Endothelial cell of umbilical vein (primary cell): ENCODE measurements at regions not wholly inside any gene's neighbourhood (a gene's known extent, or its start where the extent isn't known, plus 50 kb on each side); places are given as distances from the start of the nearest gene placed in this dataset.

Source experiments
- BruUV-seq: library from RNA; stranded (reverse); fragments of 400-500 nt; replicated peaks from 2 replicates; lab custom pipeline; 2021; lab: Mats Ljungman, UMichigan
- CTCF ChIA-PET: fragments of 300-600, 350-600 bp; sonication (Branson Sonifier 250); formaldehyde crosslinking; loops from one replicate; lab custom pipeline; 2021; ENCODE audit warnings: antibody characterized with exemption, inconsistent platforms; lab: Charles Lee
- POLR2A ChIA-PET: fragments of 300-600, 350-600 bp; sonication (Branson Sonifier 250); formaldehyde crosslinking; loops from one replicate; lab custom pipeline; 2021; ENCODE audit warnings: antibody characterized with exemption, inconsistent platforms; lab: Charles Lee
- DNase-seq: peaks from one replicate; pipeline ENCODE4 v3.0.0-alpha.2; 2011; ENCODE audit warnings: low read depth, low spot score
- FAIRE-seq: peaks from 2 replicates; lab custom pipeline; 2011; peaks lifted over from hg19 to GRCh38; lab: Jason Lieb, UNC
- H2AFZ ChIP-seq: 2 replicates; pipeline ENCODE4 v1.6.0; 2012; ENCODE audit warnings: low read depth, low read length, control low read depth, inconsistent platforms
- H3K27ac ChIP-seq: 2 replicates; pipeline ENCODE4 v1.5.1; 2011; ENCODE audit warnings: low read depth, mild to moderate bottlenecking, control low read depth, low read length, moderate library complexity; ENCODE audit not compliant: insufficient read depth
- H3K27me3 ChIP-seq, 2 experiments: 2 replicates each; pipeline versions ENCODE4 v1.6.0 to v1.6.1; 2011; ENCODE audit warnings: low read length in 2 of 2, mixed read lengths in 1 of 2; ENCODE audit not compliant: control insufficient read depth in 2 of 2, insufficient read depth in 2 of 2
- H3K36me3 ChIP-seq, 2 experiments: 2 replicates in 1 of 2; 3 replicates in 1 of 2; pipeline ENCODE4 v1.5.1; 2011; ENCODE audit warnings: low read length in 2 of 2, mild to moderate bottlenecking in 1 of 2, moderate library complexity in 1 of 2; ENCODE audit not compliant: control insufficient read depth in 2 of 2, insufficient read depth in 2 of 2; ENCODE audit errors: extremely low read depth in 1 of 2
- H3K4me1 ChIP-seq: 3 replicates; pipeline ENCODE4 v1.5.1; 2011; ENCODE audit warnings: mild to moderate bottlenecking, low read length; ENCODE audit not compliant: control insufficient read depth, insufficient read depth; ENCODE audit errors: extremely low read depth
- H3K4me2 ChIP-seq: 2 replicates; pipeline ENCODE4 v1.6.1; 2011; ENCODE audit warnings: low read length, control low read depth, mixed read lengths; ENCODE audit not compliant: insufficient read depth
- H3K4me3 ChIP-seq, 3 experiments: fragments of 200-600 bp in 1 of 3; sonication (generic), shearing (Covaris generic) in 1 of 3; replicated peaks in 1 of 3; 2 replicates each; pipeline ENCODE4 v1.5.1; 2011 to 2016; ENCODE audit warnings: control low read depth in 3 of 3, low read length in 3 of 3, mild to moderate bottlenecking in 2 of 3, inconsistent platforms in 1 of 3, low read depth in 1 of 3, moderate library complexity in 1 of 3; ENCODE audit not compliant: insufficient read depth in 1 of 3
- H3K79me2 ChIP-seq: 2 replicates; pipeline ENCODE4 v1.6.0; 2012; ENCODE audit warnings: low read length, inconsistent platforms; ENCODE audit not compliant: control insufficient read depth, insufficient read depth
- H3K9ac ChIP-seq: replicated peaks from 2 replicates; pipeline ENCODE3; 2011; ENCODE audit warnings: low read length, control low read depth; ENCODE audit not compliant: insufficient read depth; ENCODE audit errors: extremely low read depth
- H3K9me1 ChIP-seq: replicated peaks from 3 replicates; pipeline ENCODE4 v1.6.0; 2011; ENCODE audit warnings: mild to moderate bottlenecking, low read length; ENCODE audit not compliant: control insufficient read depth, insufficient read depth; ENCODE audit errors: extremely low read depth
- H3K9me3 ChIP-seq: replicated peaks from 2 replicates; pipeline ENCODE4 v1.5.1; 2012; ENCODE audit warnings: low read length, inconsistent platforms; ENCODE audit not compliant: control insufficient read depth, insufficient read depth
- H4K20me1 ChIP-seq: replicated peaks from 2 replicates; pipeline ENCODE3; 2011; ENCODE audit warnings: mild to moderate bottlenecking, low read length; ENCODE audit not compliant: control insufficient read depth, insufficient read depth; ENCODE audit errors: extremely low read depth
- CTCF ChIP-seq, 2 donors: IDR thresholded peaks; 1 replicate in 1 of 2; 2 replicates in 1 of 2; pipeline ENCODE4 v1.5.1; 2011; ENCODE audit warnings: low read length in 2 of 2, mild to moderate bottlenecking in 2 of 2, moderate library complexity in 2 of 2, control low read depth in 1 of 2, inconsistent platforms in 1 of 2, low read depth in 1 of 2; ENCODE audit not compliant: insufficient read depth in 1 of 2; ENCODE audit errors: extremely low read depth in 1 of 2
- EZH2 ChIP-seq: IDR thresholded peaks from 2 replicates; pipeline ENCODE4 v1.6.1; 2012; ENCODE audit warnings: borderline replicate concordance, low read depth, mild to moderate bottlenecking, moderate library complexity, low read length, inconsistent platforms; ENCODE audit not compliant: severe bottlenecking
- FOS ChIP-seq: IDR thresholded peaks from 2 replicates; pipeline ENCODE4 v1.6.1; 2011; ENCODE audit warnings: mild to moderate bottlenecking, low read length, moderate library complexity, borderline replicate concordance; ENCODE audit not compliant: insufficient read depth
- GATA2 ChIP-seq: IDR thresholded peaks from 2 replicates; pipeline ENCODE4 v1.7.0; 2011; ENCODE audit warnings: low read depth, mild to moderate bottlenecking, moderate library complexity, mixed read lengths, low read length; ENCODE audit not compliant: insufficient read length, insufficient read depth
- JUN ChIP-seq: IDR thresholded peaks from 2 replicates; pipeline ENCODE4 v1.6.1; 2011; ENCODE audit warnings: borderline replicate concordance, low read depth; ENCODE audit not compliant: insufficient read length, insufficient read depth
- MAX ChIP-seq: IDR thresholded peaks from 2 replicates; pipeline ENCODE4 v1.6.1; 2011; ENCODE audit not compliant: insufficient read depth, insufficient read length
- MYC ChIP-seq: IDR thresholded peaks from one replicate; pipeline ENCODE4 v1.6.1; 2011; ENCODE audit warnings: mild to moderate bottlenecking, low read depth, low read length
- POLR2A ChIP-seq: IDR thresholded peaks from 2 replicates; pipeline ENCODE4 v1.6.1; 2012; ENCODE audit warnings: low read depth, mild to moderate bottlenecking, control low read depth, low read length
- POLR2AphosphoS5 ChIP-seq: IDR thresholded peaks from 2 replicates; pipeline ENCODE4 v1.6.1; 2012; ENCODE audit warnings: low read depth, mild to moderate bottlenecking, control low read depth, low read length, moderate library complexity; ENCODE audit not compliant: insufficient read depth
- dilution Hi-C: fragments of 300-500 bp; cut with MboI; formaldehyde crosslinking; loops from one replicate; pipeline ENCODE4 v1.15.0; 2019; ENCODE audit warnings: low sequenced_read_pairs; ENCODE audit not compliant: extremely low pct_ligation_motif_present
- intact Hi-C: fragments of 100-400 bp; cut with micrococcal nuclease; formaldehyde crosslinking; loops from one replicate; pipeline ENCODE4 v1.10.0; 2022

- CTCF ChIA-PET, result interaction anchor here (1.7 to 5.6 kb wide), 2 partner anchors 1289 to 1328 kb away, joined by 9 to 137 read pairs; no protein-coding TSS in a partner anchor
- H4K20me1 ChIP-seq, result no peaks in the 10 kb centered on the region
- H2AFZ ChIP-seq, result no peak overlapping the region
- H3K9me1 ChIP-seq, result no peaks in the 10 kb centered on the region
- TF ChIP-seq FOS, result no peak
- no peak for TF ChIP-seq JUN
- TF ChIP-seq MYC, result no peak
- no peak for TF ChIP-seq POLR2A
- no peak for TF ChIP-seq CTCF (IDR thresholded peaks at IDR 0.05; ENCODE audit: extremely low read depth in 1 of 2, insufficient read depth in 1 of 2, low read depth in 1 of 2, low read length in 2 of 2)
- no peak for TF ChIP-seq EZH2
- TF ChIP-seq POLR2AphosphoS5, result no peak
- TF ChIP-seq GATA2, result no peak
- no peak for TF ChIP-seq MAX
- no peaks in the 10 kb centered on the region for H3K79me2 ChIP-seq
- H3K4me1 ChIP-seq, result no peaks in the 10 kb centered on the region
- DNase-seq (no peak), FAIRE-seq (no peak)
- H3K4me3 ChIP-seq, result no peak overlapping the region
- H3K4me2 ChIP-seq, result no peak overlapping the region
- POLR2A ChIA-PET, result no interaction called here
- intact Hi-C loops, result loop anchor here (5.0 kb wide), 1 partner anchor 1592 kb away; no protein-coding TSS in a partner anchor
- H3K9ac ChIP-seq, result no peak overlapping the region
- H3K9me3 ChIP-seq, result no peaks in the 10 kb centered on the region
- H3K27me3 ChIP-seq, result no peaks in the 10 kb centered on the region
- H3K27ac ChIP-seq, result no peak overlapping the region
- BruUV-seq, result no TSS peak
- no peaks in the 10 kb centered on the region for H3K36me3 ChIP-seq
- dilution Hi-C loops, result no loop called here
Measured at GRCh38 chr9:107170801-107171200, 112.3 kb upstream of the RAD23B start.
